ENCODE measurements at regions not wholly inside any gene's neighbourhood (a gene's known extent, or its start where the extent isn't known, plus 50 kb on each side); places are given as distances from the start of the nearest gene placed in this dataset.

GRCh38 chr15:92565351-92566125, 90.0 kb downstream of the FAM174B start:
- no peak for DNase-seq (ENCODE audit: low spot score)

GRCh38 chr15:92561754-92562153, 93.8 kb downstream of the FAM174B start:
- DNase-seq (ENCODE audit: low spot score), result no peak

- no peak for DNase-seq (ENCODE audit: low spot score)
These were observed 102.3 kb downstream of the FAM174B start for GRCh38 chr15:92553317-92553716.

GRCh38 chr15:92545996-92546395, 109.6 kb downstream of the FAM174B start:
- DNase-seq (ENCODE audit: low spot score), result no peak

- no peak for DNase-seq (ENCODE audit: low spot score)
These were observed 114.0 kb downstream of the FAM174B start for GRCh38 chr15:92541291-92542200.

GRCh38 chr15:92538115-92538514, 117.5 kb downstream of the FAM174B start:
- DNase-seq (ENCODE audit: low spot score), result no peak

- DNase-seq (ENCODE audit: low spot score), result no peak
These were observed 122.3 kb downstream of the FAM174B start for GRCh38 chr15:92533298-92533697.

GRCh38 chr15:92531406-92531805, 124.2 kb downstream of the FAM174B start:
- no peak for DNase-seq (ENCODE audit: low spot score)

GRCh38 chr15:92528736-92529135, 126.8 kb downstream of the FAM174B start:
- no peak for DNase-seq (ENCODE audit: low spot score)

- DNase-seq (ENCODE audit: low spot score), result no peak
These were observed 128.4 kb downstream of the FAM174B start for GRCh38 chr15:92527197-92527596.

- DNase-seq (ENCODE audit: low spot score), result no peak
These were observed 129.8 kb downstream of the FAM174B start for GRCh38 chr15:92525758-92526245.

- DNase-seq (ENCODE audit: low spot score), result no peak
These were observed 130.6 kb downstream of the FAM174B start for GRCh38 chr15:92524874-92525565.

GRCh38 chr15:92524161-92524560, 130.5 kb downstream of the ST8SIA2 start:
- no peak for DNase-seq (ENCODE audit: low spot score)

- no peak for DNase-seq (ENCODE audit: low spot score)
These were observed 129.5 kb downstream of the ST8SIA2 start for GRCh38 chr15:92523176-92523575.

GRCh38 chr15:92521624-92522008, 127.9 kb downstream of the ST8SIA2 start:
- peak; percentile 17 for DNase-seq (ENCODE audit: low spot score)

GRCh38 chr15:92520914-92521623, 127.4 kb downstream of the ST8SIA2 start:
- no peak for DNase-seq (ENCODE audit: low spot score)

GRCh38 chr15:92519709-92520108, 126.0 kb downstream of the ST8SIA2 start:
- DNase-seq (ENCODE audit: low spot score), result no peak
